ENCODE measurements at regions not wholly inside any gene's neighbourhood (a gene's known extent, or its start where the extent isn't known, plus 50 kb on each side); places are given as distances from the start of the nearest gene placed in this dataset.
"Not testable (repeated sequence)": the region's sequence is repeated elsewhere in the genome, so short reads cannot be mapped to it uniquely, and the experiment has no call there.

DNA sequence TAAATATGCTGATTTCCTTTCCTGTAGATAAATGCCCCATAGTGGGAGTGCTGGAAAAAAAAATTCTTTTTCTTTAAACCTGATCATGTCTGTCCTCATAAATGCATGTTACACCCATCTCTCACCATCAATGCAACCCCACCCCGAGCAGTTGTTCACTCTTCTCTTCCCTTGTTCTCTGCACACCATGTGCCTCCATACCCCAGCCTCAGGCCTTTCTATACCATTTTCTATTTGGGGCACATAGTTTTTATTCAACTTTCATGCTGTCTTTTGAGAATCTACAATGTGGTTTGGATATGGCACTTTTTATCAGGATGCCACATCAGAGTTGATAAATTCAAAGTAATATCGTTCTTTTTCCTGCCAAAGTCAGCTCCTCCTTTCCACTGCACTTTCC is 202.6 kb downstream of the POTED start:
- not testable (repeated sequence) for DNase-seq (ENCODE audit: low read depth)

DNA sequence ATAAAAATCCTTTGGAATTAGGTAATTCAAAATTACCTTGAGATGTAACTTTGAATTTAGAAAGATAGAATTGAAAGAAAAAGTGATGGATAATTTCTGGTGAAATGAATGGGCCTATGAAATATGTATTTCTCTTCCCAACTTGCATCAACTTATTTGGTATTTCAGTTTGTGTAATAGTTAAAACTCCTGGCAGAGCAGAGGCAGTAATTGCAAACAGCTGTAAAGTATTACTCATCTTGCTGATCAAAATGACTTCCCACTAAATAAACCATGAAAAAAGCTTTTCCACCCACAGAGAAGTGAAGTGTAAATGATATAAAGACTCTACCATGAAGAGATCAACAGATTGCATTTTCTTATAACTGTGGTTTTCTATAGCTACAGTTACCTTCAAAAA is 201.0 kb downstream of the POTED start:
- not testable (repeated sequence) for DNase-seq (ENCODE audit: low read depth)

- not testable (repeated sequence) for DNase-seq (ENCODE audit: low read depth)
Observed at GRCh38 chr21:13806444-13806843, 196.9 kb downstream of the POTED start.

DNA sequence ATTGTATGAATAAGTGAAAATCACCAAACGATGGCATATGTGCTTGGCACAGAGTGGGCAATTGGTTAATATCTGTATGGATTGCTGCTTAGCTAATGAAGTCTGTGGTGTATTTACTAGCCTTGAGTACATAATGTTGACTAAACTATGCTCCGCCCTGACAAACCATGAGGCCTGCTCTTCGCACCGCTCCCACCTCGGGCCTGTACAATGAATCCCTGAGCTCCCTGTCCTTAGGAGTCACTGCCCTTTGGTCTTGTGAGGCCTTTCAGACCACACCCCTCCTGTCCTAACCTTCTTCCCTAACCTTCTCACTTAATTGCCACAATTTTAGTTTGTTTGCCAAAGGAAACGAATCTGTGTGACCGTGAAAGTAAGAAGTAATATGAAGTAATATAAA is 193.2 kb downstream of the POTED start:
- not testable (repeated sequence) for DNase-seq (ENCODE audit: low read depth)

All from activated T-cell treated with anti-CD3 and anti-CD28 coated beads for 1 hour (primary cell).